BLaER1 treated with 17β-estradiol and CSF1 and Interleukin-3, amounts not matched to agents 10 nM and 100 nM (cell line): ENCODE measurements at regions not wholly inside any gene's neighbourhood (a gene's known extent, or its start where the extent isn't known, plus 50 kb on each side); places are given as distances from the start of the nearest gene placed in this dataset.

ENCODE experiments used
- H3K27ac ChIP-seq, 11 experiments: shearing (Covaris generic); formaldehyde crosslinking; 2 replicates each; pipeline ENCODE4 v1.8.1; 2022
- H3K27me3 ChIP-seq, 11 experiments: shearing (Covaris generic); formaldehyde crosslinking; 2 replicates each; pipeline ENCODE4 v1.8.1; 2022
- H3K36me3 ChIP-seq, 11 experiments: shearing (Covaris generic); formaldehyde crosslinking; 2 replicates each; pipeline ENCODE4 v1.8.1; 2022
- H3K4me1 ChIP-seq, 10 experiments: shearing (Covaris generic); formaldehyde crosslinking; 2 replicates each; pipeline ENCODE4 v1.8.1; 2022
- H3K4me2 ChIP-seq, 11 experiments: shearing (Covaris generic); formaldehyde crosslinking; 2 replicates each; pipeline ENCODE4 v1.8.1; 2022
- H3K4me3 ChIP-seq, 10 experiments: shearing (Covaris generic); formaldehyde crosslinking; 2 replicates each; pipeline ENCODE4 v1.8.1; 2022
- H3K9ac ChIP-seq, 11 experiments: shearing (Covaris generic); formaldehyde crosslinking; 2 replicates each; pipeline ENCODE4 v1.8.1; 2022
- H3K9me3 ChIP-seq, 11 experiments: shearing (Covaris generic); formaldehyde crosslinking; replicated peaks in 1 of 11; 2 replicates each; pipeline ENCODE4 v1.8.1; 2022
- H4K20me1 ChIP-seq, 11 experiments: shearing (Covaris generic); formaldehyde crosslinking; 2 replicates each; pipeline ENCODE4 v1.8.1; 2022
- Cebpa-rat ChIP-seq, 11 experiments: shearing (Covaris generic); IDR thresholded peaks; 2 replicates each; pipeline ENCODE4 v1.8.1; 2022

DNA sequence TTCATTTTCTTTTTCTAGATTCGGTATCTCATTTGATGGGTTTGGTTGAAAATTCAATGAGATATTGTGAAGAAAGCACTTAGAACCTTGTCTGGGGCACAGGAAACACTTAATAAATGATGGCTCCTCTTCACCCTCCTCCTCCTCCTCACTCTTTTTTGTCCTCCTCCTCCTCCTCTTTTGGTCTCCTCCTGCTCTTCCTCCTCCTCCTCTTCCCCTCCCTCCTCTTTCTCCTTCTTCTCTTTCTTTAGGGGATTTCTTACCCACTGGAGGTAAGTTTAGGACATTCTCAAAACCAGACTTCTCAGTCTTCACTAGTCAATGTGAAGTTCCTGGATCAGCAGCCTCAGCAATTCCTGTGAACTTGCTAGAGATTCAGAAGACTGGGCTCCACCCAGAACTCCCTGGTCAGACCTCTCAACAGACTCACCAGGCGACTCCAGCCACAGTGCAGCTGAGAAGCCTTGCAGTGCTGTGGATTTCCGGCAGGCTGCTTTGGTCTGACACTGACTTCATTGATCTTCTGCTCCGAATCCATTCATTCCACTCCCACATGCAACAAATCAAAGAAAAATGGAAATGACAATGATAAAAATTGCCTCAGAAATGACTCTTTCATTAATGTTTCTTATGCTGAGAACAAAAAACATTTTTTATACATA is 368.6 kb upstream of the B3GAT1 start:
- no peak for TF ChIP-seq Cebpa-rat (IDR thresholded peaks at IDR 0.05)
- Histone ChIP-seq H4K20me1 (no peaks in the 10 kb centered on the region; a peak in 1 of 22 replicates), H3K4me2 (no peak overlapping the region), H3K9me3 (no peaks in the 10 kb centered on the region), H3K4me1 (no peaks in the 10 kb centered on the region), H3K27me3 (no peaks in the 10 kb centered on the region), H3K4me3 (no peak overlapping the region), H3K9ac (no peak overlapping the region), H3K27ac (no peak overlapping the region), H3K36me3 (no peaks in the 10 kb centered on the region)

DNA sequence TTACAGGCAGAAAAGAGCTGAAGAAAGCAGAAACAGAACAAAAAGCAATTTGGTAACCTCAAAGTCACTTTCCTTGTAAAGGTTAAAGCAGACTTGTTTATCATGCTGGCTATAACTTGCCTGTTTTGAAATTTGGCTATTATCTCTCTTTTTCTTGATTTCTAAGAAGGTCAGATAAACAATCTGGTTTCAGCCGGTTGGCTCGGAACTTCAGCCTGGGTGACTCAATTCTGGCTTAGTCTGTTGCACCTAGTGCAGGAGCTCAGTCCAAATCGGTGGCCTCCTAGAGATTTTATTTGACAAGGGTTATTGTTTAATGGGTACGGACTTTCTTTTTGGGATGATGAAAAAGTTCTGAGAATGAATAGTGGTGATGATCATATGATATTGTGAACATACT is 367.1 kb upstream of the B3GAT1 start:
- Histone ChIP-seq H3K4me1 (no peaks in the 10 kb centered on the region), H3K36me3 (no peaks in the 10 kb centered on the region), H4K20me1 (no peaks in the 10 kb centered on the region; a peak in 1 of 22 replicates), H3K9ac (no peak overlapping the region), H3K4me3 (no peak overlapping the region), H3K27ac (no peak overlapping the region), H3K4me2 (no peak overlapping the region), H3K9me3 (no peaks in the 10 kb centered on the region), H3K27me3 (no peaks in the 10 kb centered on the region)
- no peak for TF ChIP-seq Cebpa-rat (IDR thresholded peaks at IDR 0.05)

DNA sequence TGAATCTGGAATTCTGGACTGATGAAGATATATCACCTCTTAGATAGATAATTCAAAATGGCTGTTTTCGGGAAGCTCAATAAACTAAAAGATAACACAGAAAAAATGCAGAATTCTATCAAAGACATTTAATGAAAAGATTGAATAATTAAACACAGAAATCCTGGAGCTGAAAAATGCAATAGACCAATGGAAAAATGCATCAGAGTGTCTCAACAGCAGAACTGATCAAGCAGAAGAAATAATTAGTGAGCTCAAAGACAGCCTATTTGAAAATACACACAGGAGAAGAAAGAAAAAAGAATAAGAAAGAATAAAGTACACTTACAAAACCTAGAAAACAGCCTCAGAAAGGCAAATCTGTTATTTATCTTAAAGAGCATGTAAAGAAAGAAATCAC is 356.4 kb upstream of the B3GAT1 start:
- peaks cover 23 to 38% (median 31%) of the 10 kb centered on the region in 11 experiments for H3K9me3 ChIP-seq
- no peaks in the 10 kb centered on the region for H3K27me3 ChIP-seq
- no peaks in the 10 kb centered on the region for H4K20me1 ChIP-seq
- peaks cover 0 to 11% (median 7%) of the 10 kb centered on the region in 10 experiments; a peak in 12 of 20 replicates for H3K4me1 ChIP-seq
- H3K4me2 ChIP-seq: no peak overlapping the region
- no peak for TF ChIP-seq Cebpa-rat (IDR thresholded peaks at IDR 0.05)
- no peak overlapping the region for H3K9ac ChIP-seq
- H3K36me3 ChIP-seq: 0 out of 22 replicates have a peak, but pooled peaks cover 0 to 3% (median 0%) of the 10 kb centered on the region in 11 experiments
- H3K4me3 ChIP-seq: no peak overlapping the region
- no peak overlapping the region for H3K27ac ChIP-seq

GRCh38 chr11:134765565-134765964 is 353.5 kb upstream of the B3GAT1 start:
- no peak overlapping the region for H3K9ac ChIP-seq
- peaks cover 16 to 27% (median 20%) of the 10 kb centered on the region in 11 experiments for H3K9me3 ChIP-seq
- H3K4me3 ChIP-seq: no peak overlapping the region
- H3K4me2 ChIP-seq: peak overlapping the region in 9 of 11 experiments; percentile 7 to 71 (median 44); a peak in 16 of 22 replicates
- TF ChIP-seq Cebpa-rat (IDR thresholded peaks at IDR 0.05): no peak
- 0 out of 22 replicates have a peak, but pooled peaks cover 0 to 3% (median 0%) of the 10 kb centered on the region in 11 experiments for H3K36me3 ChIP-seq
- no peaks in the 10 kb centered on the region for H3K27me3 ChIP-seq
- H4K20me1 ChIP-seq: no peaks in the 10 kb centered on the region
- peaks cover 0 to 11% (median 7%) of the 10 kb centered on the region in 10 experiments; a peak in 12 of 20 replicates for H3K4me1 ChIP-seq
- no peak overlapping the region for H3K27ac ChIP-seq

- Histone ChIP-seq H3K4me1 (peaks cover 0 to 11% (median 7%) of the 10 kb centered on the region in 10 experiments; a peak in 12 of 20 replicates), H3K27me3 (no peaks in the 10 kb centered on the region), H4K20me1 (no peaks in the 10 kb centered on the region), H3K4me2 (no peak overlapping the region), H3K9ac (no peak overlapping the region), H3K4me3 (no peak overlapping the region), H3K27ac (no peak overlapping the region), H3K9me3 (peaks cover 16 to 27% (median 20%) of the 10 kb centered on the region in 11 experiments), H3K36me3 (0 out of 22 replicates have a peak, but pooled peaks cover 0 to 3% (median 0%) of the 10 kb centered on the region in 11 experiments)
- TF ChIP-seq Cebpa-rat (IDR thresholded peaks at IDR 0.05): no peak
Measured at GRCh38 chr11:134764966-134765365, 352.9 kb upstream of the B3GAT1 start.

GRCh38 chr11:134764367-134764766 is 352.3 kb upstream of the B3GAT1 start:
- Histone ChIP-seq H3K9me3 (peaks cover 16 to 24% (median 20%) of the 10 kb centered on the region in 11 experiments), H3K9ac (no peak overlapping the region), H3K4me1 (peaks cover 0 to 11% (median 7%) of the 10 kb centered on the region in 10 experiments; a peak in 12 of 20 replicates), H4K20me1 (0 out of 22 replicates have a peak, but pooled peaks cover 0 to under 1% (median 0%) of the 10 kb centered on the region in 11 experiments), H3K4me3 (no peak overlapping the region), H3K36me3 (0 out of 22 replicates have a peak, but pooled peaks cover 0 to 3% (median 0%) of the 10 kb centered on the region in 11 experiments), H3K4me2 (no peak overlapping the region), H3K27me3 (no peaks in the 10 kb centered on the region), H3K27ac (no peak overlapping the region)
- no peak for TF ChIP-seq Cebpa-rat (IDR thresholded peaks at IDR 0.05)

DNA sequence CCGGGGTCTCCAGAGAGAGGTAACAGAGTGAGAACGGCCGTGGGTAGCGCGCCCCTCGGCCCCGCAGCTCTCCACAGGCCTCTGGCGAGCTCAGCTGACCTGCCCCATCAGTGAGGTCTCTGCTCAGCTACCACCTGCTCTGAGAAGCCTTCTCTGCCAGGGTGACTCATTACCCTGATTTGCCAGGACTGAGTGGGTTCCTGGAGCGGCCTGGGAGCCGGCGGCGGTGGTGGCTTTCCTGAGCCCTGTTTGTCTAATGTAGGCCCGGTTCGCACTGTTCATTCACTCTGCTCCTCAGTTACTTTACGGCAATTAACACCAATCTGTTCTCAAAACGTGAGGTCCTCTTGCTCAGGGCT is 351.0 kb upstream of the B3GAT1 start:
- Histone ChIP-seq H4K20me1 (0 out of 22 replicates have a peak, but pooled peaks cover 0 to 4% (median 0%) of the 10 kb centered on the region in 11 experiments), H3K27me3 (no peaks in the 10 kb centered on the region), H3K4me1 (peaks cover 0 to 11% (median 7%) of the 10 kb centered on the region in 10 experiments; a peak in 12 of 20 replicates), H3K9me3 (peaks cover 4 to 12% (median 8%) of the 10 kb centered on the region in 11 experiments), H3K9ac (no peak overlapping the region), H3K4me2 (no peak overlapping the region), H3K27ac (no peak overlapping the region), H3K4me3 (no peak overlapping the region), H3K36me3 (0 out of 22 replicates have a peak, but pooled peaks cover 0 to 3% (median 0%) of the 10 kb centered on the region in 11 experiments)
- TF ChIP-seq Cebpa-rat (IDR thresholded peaks at IDR 0.05): no peak

GRCh38 chr11:134762248-134763029 is 350.4 kb upstream of the B3GAT1 start:
- TF ChIP-seq Cebpa-rat (IDR thresholded peaks at IDR 0.05): no peak
- Histone ChIP-seq H3K36me3 (no peaks in the 10 kb centered on the region), H3K9me3 (peaks cover 0 to 6% (median 3%) of the 10 kb centered on the region in 11 experiments; a peak in 13 of 22 replicates), H3K27ac (no peak overlapping the region), H3K9ac (no peak overlapping the region), H3K4me1 (peaks cover 0 to 11% (median 7%) of the 10 kb centered on the region in 10 experiments; a peak in 12 of 20 replicates), H3K4me3 (no peak overlapping the region), H3K27me3 (no peaks in the 10 kb centered on the region), H4K20me1 (0 out of 22 replicates have a peak, but pooled peaks cover 0 to 4% (median 0%) of the 10 kb centered on the region in 11 experiments), H3K4me2 (no peak overlapping the region)

- no peak overlapping the region for H3K27ac ChIP-seq
Measured at GRCh38 chr11:134761926-134762247, 349.8 kb upstream of the B3GAT1 start.

More at GRCh38 chr11:134761926-134762247, 349.8 kb upstream of the B3GAT1 start:
- Histone ChIP-seq H4K20me1 (0 out of 22 replicates have a peak, but pooled peaks cover 0 to 4% (median 0%) of the 10 kb centered on the region in 11 experiments), H3K4me2 (no peak overlapping the region), H3K9me3 (peaks cover 0 to under 1% (median 0%) of the 10 kb centered on the region in 11 experiments; a peak in 1 of 22 replicates), H3K4me1 (peaks cover 0 to 11% (median 7%) of the 10 kb centered on the region in 10 experiments; a peak in 12 of 20 replicates), H3K27me3 (no peaks in the 10 kb centered on the region), H3K36me3 (no peaks in the 10 kb centered on the region), H3K9ac (no peak overlapping the region), H3K4me3 (no peak overlapping the region)
- no peak for TF ChIP-seq Cebpa-rat (IDR thresholded peaks at IDR 0.05)
